ENCODE measurements at regions not wholly inside any gene's neighbourhood (a gene's known extent, or its start where the extent isn't known, plus 50 kb on each side); places are given as distances from the start of the nearest gene placed in this dataset.

GRCh38 chr9:95610006-95610785 lies 93.4 kb upstream of the PTCH1 start:
- no peak for DNase-seq

DNA sequence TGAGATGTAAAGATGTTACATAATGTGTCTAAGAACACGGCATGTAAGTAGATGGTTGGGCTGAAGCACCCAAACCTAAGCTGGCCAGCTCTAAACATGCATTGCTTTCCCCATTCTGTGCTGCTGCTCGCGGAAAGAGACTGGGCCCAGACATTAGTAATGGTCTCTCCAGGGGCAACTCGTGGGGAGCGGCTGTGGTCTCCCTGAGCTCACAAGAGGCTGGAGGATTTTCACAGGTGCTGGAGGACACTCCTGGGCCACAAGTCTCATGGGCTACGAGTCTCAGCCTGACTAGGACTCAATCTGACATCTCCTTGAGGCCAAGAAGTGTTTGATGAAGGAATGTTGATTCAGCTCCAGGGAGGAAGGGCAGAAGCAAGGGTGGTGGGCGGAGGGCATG lies 92.7 kb upstream of the PTCH1 start:
- no peak for DNase-seq

DNA sequence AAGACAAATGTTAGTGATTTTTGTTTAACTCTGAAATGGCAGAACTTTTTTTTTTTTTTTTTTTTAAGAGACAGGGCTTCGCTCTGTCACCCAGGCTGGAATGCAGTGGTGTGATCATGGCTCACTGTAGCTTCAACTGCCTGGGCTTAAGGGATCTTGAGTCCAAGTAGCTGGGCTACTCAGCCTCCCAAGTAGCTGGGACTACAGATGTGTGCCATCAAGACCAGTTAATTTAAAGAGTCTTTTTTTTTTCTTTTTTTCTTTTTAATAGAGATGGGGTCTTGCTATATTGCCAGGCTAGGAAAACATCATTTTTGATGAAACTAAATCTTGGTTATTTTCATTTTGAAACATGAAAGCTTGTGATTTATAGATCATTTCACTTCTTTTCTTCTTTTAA lies 91.6 kb upstream of the PTCH1 start:
- no peak for DNase-seq

- no peak for DNase-seq
These were observed 90.7 kb upstream of the PTCH1 start for GRCh38 chr9:95607507-95607906.

DNA sequence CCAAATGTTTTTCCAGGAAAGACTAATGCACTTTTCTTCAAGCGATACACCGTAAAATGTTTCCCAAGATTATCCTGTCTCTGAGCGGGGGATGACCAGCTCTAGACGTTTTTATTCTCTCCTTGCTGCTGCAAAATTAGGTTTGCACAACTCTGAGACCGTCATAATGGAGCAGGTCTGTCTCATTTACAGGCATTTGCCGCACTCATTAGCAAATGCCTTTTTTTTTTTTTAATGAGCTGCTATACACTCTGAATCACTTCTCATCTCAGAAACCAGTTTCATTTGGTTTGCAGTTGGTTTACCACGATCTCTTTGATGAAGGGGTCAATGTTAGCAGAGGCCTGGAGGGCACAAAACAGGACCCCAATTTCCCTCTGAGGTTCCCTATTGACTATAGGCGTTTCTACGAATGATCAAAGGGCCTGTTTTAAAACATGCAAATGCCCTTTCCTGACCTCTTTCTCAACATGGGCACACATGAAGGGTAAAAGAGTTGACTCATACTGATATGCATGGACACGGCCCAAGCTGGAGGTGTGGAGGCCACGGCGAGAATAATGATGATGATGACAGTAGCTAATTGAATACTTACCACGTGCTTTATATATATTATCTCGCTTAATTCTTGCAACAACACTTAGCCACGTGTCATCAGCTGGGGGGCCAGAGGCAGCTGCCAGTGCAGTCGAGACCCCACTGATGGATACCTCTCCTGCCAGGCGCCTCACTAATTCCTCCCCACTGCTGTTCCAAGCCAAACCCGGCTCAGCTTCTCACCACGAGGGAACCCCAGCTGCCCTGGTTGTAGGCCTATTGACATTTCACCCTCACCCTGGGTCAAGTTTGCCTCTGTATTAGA lies 89.9 kb upstream of the PTCH1 start:
- no peak for DNase-seq

- DNase-seq: no peak
These were observed 89.2 kb upstream of the PTCH1 start for GRCh38 chr9:95605816-95606488.

DNA sequence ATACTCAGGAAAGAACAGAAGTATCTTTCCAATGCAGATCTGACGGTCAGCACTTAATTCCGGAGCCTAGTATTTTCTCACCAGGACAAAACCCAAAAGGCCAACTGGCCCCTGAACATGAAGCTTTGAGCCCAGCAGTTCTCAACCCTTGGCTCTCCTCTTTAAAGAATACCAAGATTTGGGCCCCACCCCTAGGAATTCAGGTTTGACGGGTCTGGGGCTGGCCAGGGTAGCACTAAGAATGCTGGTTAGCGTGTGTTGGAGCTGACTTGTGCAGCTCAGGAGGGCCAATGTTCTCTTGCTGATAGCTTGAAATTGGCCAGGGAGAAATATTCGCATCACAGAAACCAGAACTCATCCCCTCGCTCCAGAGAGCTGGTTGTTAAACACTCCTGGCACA lies 88.3 kb upstream of the PTCH1 start:
- DNase-seq: no peak

DNA sequence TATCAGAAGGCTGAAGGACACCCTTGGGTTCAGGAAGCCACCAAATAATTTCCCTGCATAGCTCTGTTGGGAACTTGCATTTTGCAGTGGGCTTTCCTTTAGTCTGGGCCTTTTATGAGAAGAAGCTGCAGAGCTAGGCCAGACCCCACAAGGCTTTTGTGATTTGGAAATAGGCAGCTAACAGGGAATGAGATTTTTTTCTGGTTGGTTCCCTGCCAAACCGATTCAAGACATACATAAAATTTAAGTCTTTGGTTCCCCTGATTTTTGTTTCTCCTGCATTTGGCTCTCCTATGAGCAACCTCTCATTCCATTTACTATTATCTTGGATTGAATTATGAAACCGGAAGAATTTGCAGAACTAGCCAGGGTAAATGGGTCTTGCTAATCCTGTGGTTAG lies 81.5 kb upstream of the PTCH1 start:
- DNase-seq: no peak

DNA sequence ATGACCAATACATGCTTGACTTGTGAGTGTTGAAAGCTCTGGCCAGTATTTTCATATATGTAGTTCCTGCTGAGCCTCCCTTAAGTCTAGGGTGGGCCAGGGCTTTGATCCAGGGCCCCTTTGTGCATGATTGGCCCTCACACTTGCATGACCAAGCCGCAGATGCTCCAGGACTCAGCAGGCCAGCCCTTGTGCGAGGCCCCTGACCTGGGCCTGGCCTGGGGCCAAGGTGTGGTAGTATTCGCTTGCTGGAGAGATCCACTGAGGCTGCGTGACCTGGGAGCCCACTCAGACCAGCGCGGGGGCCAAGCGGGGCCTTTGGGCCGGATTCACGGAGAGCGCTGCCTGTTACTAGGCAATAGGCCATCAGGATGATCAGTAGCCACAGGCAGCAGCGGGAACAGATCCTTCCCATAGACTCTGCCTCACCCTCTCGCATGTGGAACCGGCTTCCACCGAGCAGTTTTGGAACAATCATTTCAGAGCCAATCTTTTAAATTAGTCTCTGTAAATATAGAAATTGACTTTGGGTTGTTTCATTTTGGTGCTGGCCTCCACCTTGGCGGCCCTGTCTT lies 79.0 kb upstream of the PTCH1 start:
- DNase-seq: no peak

- no peak for DNase-seq
These were observed 76.2 kb upstream of the PTCH1 start for GRCh38 chr9:95592931-95593330.

GRCh38 chr9:95588724-95589588 lies 72.2 kb upstream of the PTCH1 start:
- no peak for DNase-seq

DNA sequence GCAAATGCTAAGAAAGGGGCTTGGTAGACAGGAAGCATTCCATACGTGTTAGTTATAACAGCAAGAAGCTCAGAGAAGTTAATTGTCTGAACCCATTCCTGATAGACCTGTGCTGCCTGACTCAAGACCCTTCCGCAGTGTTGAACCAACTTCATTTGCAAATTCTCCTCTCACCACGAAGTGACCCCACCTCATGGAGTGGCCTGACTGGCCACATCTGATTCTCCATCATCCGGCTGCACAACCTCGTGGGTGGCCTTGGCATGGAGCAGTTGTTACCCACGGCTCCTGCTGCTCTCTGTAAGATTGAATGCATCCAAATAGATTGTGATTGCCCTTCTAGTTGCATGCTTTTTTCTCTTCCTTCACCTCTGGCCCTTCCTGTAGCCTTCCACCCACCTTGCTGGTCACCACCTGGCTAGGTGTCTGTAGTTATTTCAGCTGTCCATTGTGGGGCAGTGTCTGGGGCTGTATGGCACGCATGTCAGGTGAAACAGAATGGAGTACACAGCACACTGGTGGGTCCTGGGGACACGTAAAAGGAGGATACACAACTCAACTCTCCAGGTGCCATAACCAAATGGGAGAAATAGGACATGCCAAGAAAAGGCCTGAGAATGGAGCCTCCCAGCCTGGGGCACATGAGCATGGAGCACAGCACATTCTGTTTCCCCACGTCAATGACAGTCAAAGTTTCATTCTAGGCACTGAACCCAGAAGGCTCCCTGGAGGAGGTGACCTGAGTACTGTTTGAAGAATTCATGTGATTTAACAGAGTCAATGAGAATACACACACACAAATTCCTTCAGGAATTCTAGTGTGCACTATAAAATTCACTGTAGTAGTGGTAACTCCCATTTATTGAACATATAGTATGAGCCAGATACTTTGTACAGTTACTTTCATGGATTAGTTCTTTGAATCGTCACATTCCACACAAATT lies 70.5 kb upstream of the PTCH1 start:
- DNase-seq: no peak

DNA sequence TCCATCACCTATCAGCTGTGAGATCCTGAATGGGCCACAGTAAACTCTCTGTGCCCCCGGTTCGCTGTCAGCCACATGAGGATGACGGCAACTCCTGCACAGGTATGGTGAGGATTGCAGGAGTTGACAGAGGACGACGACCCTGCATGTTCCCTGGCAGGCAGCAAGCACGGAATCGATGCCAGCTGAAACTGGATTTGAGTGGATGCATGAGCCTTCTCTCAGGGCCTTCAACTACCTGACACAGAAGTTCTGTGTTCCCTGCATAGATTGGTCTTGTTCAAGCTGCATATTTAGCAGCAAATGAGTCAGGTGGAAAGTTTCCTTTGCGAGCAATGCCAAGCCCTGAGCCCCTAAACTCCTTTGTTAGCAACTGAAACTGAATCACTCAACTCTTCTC lies 69.6 kb upstream of the PTCH1 start:
- no peak for DNase-seq

DNA sequence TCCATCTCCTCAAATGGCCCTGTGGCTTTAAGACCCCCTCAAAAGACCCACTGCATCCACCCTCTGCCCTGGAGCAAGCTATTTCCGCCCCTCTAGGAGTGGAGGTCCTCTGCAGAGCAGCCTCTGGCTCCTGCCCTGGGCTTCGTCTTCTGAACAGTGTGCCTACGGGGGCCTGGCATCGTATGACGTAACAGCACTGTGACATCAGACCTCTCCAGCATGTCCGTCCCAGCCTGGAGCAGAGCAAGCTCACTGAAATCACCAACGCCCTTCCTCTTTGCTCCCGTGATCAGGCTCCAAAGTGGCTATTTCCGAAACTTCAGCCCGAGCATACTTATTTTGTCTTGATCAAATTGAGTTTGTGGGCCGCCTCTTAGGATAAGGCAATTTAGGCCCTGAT lies 69.1 kb upstream of the PTCH1 start:
- DNase-seq: no peak

DNA sequence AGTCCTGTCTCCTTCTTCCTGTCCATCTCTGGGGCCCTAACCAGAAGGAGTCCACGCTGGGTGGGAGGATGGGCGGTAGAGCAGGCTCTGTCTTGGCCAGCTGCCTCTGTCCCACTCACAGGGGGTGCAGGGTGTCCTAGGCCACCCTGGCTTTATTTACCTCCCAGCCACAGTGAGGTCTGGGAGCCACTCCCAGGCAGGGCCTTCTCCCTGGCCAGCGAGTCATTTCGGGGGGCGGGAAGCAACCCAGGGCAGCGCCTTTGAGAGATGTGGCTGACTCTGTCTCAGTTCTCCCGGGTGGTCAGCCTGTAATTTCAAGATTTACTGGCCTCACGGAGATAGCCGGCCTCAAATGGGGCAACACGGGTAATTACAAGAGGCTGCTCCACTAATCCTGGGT lies 67.4 kb upstream of the PTCH1 start:
- no peak for DNase-seq

- DNase-seq: no peak
These were observed 65.1 kb upstream of the PTCH1 start for GRCh38 chr9:95581900-95582299.

DNA sequence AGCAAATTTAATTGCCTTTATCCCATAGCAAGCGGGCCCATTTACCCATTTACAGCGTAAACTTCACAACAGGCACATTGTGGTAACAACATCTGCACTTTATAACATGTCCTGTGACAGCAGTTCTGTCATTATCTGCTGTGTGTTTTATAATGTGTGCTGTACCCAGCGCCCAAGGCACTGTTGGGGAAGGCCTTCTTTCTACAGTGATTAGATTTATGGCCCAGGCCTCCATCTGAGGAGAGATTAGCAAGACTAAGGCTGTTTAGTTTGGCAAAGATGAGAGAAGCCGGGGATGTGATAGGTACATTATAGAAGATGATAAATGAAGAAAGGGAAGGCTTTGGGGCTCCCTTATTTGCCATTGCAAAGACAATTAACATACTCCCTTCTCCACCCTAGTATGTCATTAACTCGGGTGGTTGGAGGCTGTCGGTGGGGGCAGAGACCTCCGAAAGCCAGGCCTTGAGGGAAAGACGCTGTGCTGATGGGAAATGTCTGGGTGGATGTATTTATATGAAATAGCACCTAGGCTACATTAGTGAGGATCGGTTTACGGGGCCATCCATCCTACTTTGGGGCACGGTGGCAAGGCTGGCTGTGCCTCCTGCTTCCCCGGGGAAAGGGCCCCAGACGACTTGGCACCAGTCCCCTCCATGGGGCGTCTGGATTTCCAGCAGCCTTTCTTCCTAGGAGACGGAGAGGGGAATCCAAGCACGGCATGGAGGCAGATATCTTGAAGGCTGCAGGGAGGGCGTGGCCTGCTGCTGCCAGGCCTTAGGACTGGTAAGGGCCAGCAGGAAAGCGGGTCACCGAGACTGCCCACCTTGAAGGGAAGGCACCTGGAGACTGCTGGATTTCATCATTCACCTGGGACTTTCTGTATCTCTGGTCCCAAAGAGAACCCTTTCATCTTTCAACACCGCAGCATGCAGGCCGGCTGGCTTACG lies 64.3 kb upstream of the PTCH1 start:
- DNase-seq: no peak

DNA sequence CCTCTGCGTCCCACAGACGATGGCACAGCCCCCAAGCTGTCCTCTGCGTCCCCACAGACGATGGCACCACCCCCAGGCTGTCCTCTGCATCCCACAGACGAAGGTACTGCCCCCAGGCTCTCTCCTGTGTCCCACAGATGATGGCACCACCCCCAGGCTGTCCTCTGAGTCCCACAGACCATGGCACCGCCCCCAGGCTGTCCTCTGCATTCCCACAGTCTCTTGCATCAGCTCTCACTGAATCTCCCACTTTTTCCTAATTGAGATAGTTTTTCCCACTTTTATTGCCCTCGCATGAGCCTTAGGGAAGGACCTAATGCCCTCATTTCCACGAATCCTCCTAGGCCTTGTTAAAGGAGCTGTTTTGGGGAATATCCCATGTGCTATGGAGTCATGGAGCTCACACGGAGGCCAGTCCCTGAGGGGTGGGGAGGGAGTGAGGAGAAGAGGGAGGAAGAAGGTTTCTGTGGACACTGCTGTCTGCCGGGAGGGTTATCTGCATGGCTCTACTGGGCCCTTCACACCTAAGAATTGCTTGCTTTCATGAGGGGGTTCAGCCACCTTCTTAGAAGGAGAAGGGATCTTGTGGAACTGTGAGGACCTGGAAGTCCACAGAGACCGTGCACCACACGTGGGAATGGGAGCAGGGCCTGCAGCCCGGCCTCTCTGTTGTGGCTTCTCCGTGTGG lies 58.2 kb upstream of the PTCH1 start:
- no peak for DNase-seq

DNA sequence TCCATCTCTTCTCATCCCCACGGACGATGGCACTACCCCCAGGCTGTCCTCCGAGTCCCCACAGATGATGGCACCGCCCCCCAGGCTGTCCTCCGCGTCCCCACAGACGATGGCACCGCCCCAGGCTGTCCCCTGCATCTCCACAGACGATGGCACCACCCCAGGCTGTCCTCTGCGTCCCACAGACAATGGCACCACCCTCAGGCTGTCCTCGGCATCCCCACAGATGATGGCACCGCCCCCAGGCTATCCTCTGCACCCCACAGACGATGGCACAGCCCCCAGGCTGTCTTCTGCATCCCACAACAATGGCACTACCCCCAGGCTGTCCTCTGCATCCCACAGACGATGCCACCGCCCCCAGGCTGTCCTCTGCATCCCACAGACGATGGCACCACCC lies 57.4 kb upstream of the PTCH1 start:
- DNase-seq: no peak
